Upper lobe of left lung (tissue), 4 donors: ENCODE measurements at regions not wholly inside any gene's neighbourhood (a gene's known extent, or its start where the extent isn't known, plus 50 kb on each side); places are given as distances from the start of the nearest gene placed in this dataset.

ENCODE experiments used
- CTCF ChIP-seq, 6 experiments: fragments of 450-650 bp in 4 of 6; fragments of 200-600 bp in 2 of 6; sonication (generic) in 2 of 6; IDR thresholded peaks; one replicate each; pipeline ENCODE4 v1.5.1; 2016 to 2019; ENCODE audit warnings: antibody characterized with exemption in 6 of 6
- EP300 ChIP-seq, 4 donors: sonication (generic); formaldehyde crosslinking; IDR thresholded peaks; one replicate each; pipeline ENCODE4 v1.5.1; 2017; ENCODE audit warnings: antibody characterized with exemption in 4 of 4, control low read depth in 2 of 4
- POLR2A ChIP-seq, 4 donors: fragments of 450-650 bp; IDR thresholded peaks; one replicate each; pipeline ENCODE4 v1.5.1; 2016 to 2017; ENCODE audit warnings: antibody characterized with exemption in 4 of 4, mild to moderate bottlenecking in 2 of 4
- POLR2AphosphoS5 ChIP-seq, 2 donors: sonication (generic); formaldehyde crosslinking; IDR thresholded peaks; one replicate each; pipeline ENCODE4 v1.5.1; 2017; ENCODE audit warnings: antibody characterized with exemption in 2 of 2

GRCh38 chr22:49599039-49599438, 228.6 kb downstream of the BRD1 start:
- TF ChIP-seq POLR2AphosphoS5 (IDR thresholded peaks at IDR 0.05) = no peak
- TF ChIP-seq CTCF (IDR thresholded peaks at IDR 0.05) = no peak
- no peak for TF ChIP-seq EP300 (IDR thresholded peaks at IDR 0.05)
- TF ChIP-seq POLR2A (IDR thresholded peaks at IDR 0.05) = no peak
